Neural crest cell (in vitro differentiated cells): ENCODE measurements at regions not wholly inside any gene's neighbourhood (a gene's known extent, or its start where the extent isn't known, plus 50 kb on each side); places are given as distances from the start of the nearest gene placed in this dataset.

ENCODE experiments used
- DNase-seq: peaks from one replicate; pipeline ENCODE4 v3.0.0; 2021; ENCODE audit warnings: low read depth, mixed read lengths, low spot score
- H3K27ac Mint-ChIP-seq: one replicate; pipeline ENCODE4 v1.8.0; 2021; ENCODE audit warnings: mild to moderate bottlenecking, mixed read lengths; ENCODE audit not compliant: unreplicated experiment
- H3K27me3 Mint-ChIP-seq: 2 replicates; pipeline ENCODE4 v1.8.0; 2021; ENCODE audit warnings: low read depth, mild to moderate bottlenecking, mixed read lengths
- H3K36me3 Mint-ChIP-seq: 2 replicates; pipeline ENCODE4 v1.8.0; 2021; ENCODE audit warnings: low read depth, mild to moderate bottlenecking, mixed read lengths
- H3K4me1 Mint-ChIP-seq: 2 replicates; pipeline ENCODE4 v1.8.0; 2021; ENCODE audit warnings: mixed read lengths
- H3K4me3 Mint-ChIP-seq: one replicate; pipeline ENCODE4 v1.8.0; 2021; ENCODE audit warnings: mild to moderate bottlenecking, mixed read lengths
- H3K9me3 Mint-ChIP-seq: 2 replicates; pipeline ENCODE4 v1.8.0; 2021; ENCODE audit warnings: mixed read lengths
- TF ChIP-seq, protein P1 (sequence below): fragments of 200-600 bp; sonication (generic); conservative IDR thresholded peaks from 2 replicates; pipeline ENCODE4 v1.5.0; 2021; ENCODE audit warnings: antibody characterized with exemption, mild to moderate bottlenecking

DNA sequence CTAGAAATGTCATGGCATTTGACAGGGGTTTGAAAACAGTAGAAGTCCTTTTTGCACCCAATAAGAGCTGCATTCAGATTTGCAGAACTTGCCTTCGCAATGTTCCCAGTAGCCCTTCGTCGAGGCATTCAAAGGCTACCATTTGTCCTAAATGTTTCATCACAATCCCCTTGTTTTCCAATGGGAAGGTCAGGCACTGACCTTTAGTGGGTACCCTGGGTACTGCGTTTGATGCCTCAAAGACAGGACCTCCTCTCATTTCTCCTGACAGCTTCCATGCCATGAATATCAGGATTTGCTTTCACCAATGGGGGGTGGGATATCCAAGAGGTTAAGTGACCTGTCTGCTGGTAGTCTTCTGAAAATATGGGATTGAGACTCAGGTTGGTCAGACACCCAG is 1063.1 kb downstream of the BCL11B start:
- TF ChIP-seq, protein P1, sequence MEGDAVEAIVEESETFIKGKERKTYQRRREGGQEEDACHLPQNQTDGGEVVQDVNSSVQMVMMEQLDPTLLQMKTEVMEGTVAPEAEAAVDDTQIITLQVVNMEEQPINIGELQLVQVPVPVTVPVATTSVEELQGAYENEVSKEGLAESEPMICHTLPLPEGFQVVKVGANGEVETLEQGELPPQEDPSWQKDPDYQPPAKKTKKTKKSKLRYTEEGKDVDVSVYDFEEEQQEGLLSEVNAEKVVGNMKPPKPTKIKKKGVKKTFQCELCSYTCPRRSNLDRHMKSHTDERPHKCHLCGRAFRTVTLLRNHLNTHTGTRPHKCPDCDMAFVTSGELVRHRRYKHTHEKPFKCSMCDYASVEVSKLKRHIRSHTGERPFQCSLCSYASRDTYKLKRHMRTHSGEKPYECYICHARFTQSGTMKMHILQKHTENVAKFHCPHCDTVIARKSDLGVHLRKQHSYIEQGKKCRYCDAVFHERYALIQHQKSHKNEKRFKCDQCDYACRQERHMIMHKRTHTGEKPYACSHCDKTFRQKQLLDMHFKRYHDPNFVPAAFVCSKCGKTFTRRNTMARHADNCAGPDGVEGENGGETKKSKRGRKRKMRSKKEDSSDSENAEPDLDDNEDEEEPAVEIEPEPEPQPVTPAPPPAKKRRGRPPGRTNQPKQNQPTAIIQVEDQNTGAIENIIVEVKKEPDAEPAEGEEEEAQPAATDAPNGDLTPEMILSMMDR: no peak
- no peak for DNase-seq
- no peak overlapping the region for H3K27ac Mint-ChIP-seq
- H3K4me1 Mint-ChIP-seq: peaks cover 13% of the 10 kb centered on the region
- no peaks in the 10 kb centered on the region for H3K9me3 Mint-ChIP-seq
- H3K36me3 Mint-ChIP-seq: no peaks in the 10 kb centered on the region
- H3K27me3 Mint-ChIP-seq: peaks cover 10% of the 10 kb centered on the region
- H3K4me3 Mint-ChIP-seq: no peak overlapping the region

DNA sequence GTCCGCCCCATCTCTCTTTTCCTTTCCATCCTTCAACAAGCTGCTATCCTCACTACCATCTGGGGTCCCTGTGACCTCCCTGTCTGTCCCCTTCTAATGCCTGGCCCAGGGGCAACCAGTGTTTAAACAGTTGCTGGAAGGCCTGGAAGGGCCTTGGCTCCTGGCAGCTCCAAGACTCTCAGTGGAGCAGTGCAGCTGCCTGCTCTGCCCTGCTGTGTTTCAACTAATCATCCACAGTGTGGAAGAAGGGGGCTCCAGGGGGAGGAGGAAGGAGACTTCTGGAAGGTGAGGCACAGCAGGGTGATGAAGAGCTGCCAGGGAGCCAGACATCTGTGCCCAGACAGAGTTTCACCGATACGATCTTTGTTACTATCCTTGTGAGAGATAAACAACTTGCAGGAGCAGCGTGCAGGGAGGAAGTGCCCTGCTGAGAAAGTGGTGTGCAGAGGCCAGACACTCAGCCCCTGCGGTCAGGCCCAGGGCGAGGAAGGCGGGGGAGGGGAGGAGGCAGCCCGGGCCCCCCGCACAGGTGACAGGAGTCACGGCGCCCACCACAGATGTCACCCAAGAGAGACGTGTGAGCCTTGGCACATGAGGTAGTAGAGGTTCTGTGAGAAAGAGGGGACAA is 1061.8 kb downstream of the BCL11B start:
- Mint-ChIP-seq H3K27me3 (peaks cover 12% of the 10 kb centered on the region), H3K27ac (no peak overlapping the region), H3K4me3 (no peak overlapping the region), H3K9me3 (no peaks in the 10 kb centered on the region), H3K4me1 (peaks cover 5% of the 10 kb centered on the region), H3K36me3 (no peaks in the 10 kb centered on the region)
- TF ChIP-seq, protein P1: no peak
- DNase-seq: no peak

DNA sequence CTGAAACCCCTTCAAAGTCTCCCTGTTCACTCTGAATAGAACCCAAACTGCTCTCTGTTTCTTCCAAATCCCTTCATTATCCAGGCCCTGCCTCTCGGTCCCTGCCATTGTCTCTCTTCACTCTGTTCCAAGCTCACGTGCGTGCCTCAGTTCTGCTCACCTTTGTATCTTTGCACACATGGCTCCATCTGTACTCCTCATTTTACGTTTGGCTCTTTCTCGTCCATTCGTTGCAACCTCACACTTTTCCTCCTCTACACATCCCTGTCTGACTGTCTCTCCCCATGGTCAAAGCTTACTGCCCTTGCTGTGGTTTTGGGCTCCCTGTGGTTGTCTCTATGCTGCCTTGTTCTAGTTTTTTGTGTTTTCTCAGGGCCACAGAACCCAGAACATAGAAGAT is 1054.5 kb downstream of the BCL11B start:
- H3K9me3 Mint-ChIP-seq: no peaks in the 10 kb centered on the region

DNA sequence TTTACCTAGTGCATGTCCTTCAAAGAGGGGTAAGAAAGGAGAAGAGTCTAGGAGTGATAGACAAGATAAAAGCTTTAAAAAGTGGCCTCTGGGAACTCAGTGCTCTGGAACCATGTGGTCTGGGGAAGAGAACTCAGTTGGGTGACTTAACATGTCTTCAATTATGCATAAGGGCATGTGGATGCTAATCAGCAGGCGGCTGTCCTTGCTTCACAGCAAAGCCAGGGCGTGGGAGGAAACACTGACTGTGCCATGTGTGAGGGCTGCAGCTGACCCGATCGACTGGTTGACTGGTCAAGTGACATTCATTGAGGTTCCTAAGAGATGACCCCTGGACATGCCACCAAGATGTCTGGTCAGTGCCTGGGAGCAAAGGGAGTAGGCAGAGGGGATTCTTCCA is 1053.8 kb downstream of the BCL11B start:
- Mint-ChIP-seq H3K9me3 (no peaks in the 10 kb centered on the region), H3K36me3 (no peaks in the 10 kb centered on the region), H3K4me1 (no peaks in the 10 kb centered on the region), H3K4me3 (no peak overlapping the region), H3K27me3 (peaks cover 9% of the 10 kb centered on the region), H3K27ac (no peak overlapping the region)
- TF ChIP-seq, protein P1: no peak
- DNase-seq: no peak

More for the DNA sequence above, 1054.5 kb downstream of the BCL11B start:
- DNase-seq: no peak
- H3K4me3 Mint-ChIP-seq: no peak overlapping the region
- H3K27ac Mint-ChIP-seq: no peak overlapping the region
- peaks cover 10% of the 10 kb centered on the region for H3K27me3 Mint-ChIP-seq
- no peaks in the 10 kb centered on the region for H3K36me3 Mint-ChIP-seq
- H3K4me1 Mint-ChIP-seq: no peaks in the 10 kb centered on the region
- TF ChIP-seq, protein P1: no peak

DNA sequence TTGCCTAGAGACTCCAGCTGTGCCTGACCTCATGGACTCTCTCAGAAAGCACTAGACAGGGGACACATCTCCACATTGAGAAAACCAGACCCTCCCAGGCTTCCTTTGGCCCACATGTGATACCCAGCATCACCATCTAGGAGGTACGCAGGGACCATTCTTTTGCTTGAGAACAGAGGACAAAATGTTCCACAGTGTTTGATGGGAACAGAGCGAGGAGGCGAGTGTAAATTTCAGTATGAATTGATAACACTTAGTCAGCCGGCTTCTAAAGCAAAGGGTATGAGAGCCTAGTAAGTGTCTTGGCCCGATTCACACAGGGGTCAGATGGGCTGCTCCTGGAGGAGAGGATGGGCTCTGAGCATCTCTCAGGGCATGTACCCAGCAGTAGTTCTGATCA is 1052.4 kb downstream of the BCL11B start:
- TF ChIP-seq, protein P1: no peak
- H3K36me3 Mint-ChIP-seq: no peaks in the 10 kb centered on the region
- H3K27me3 Mint-ChIP-seq: peaks cover 9% of the 10 kb centered on the region
- H3K4me1 Mint-ChIP-seq: no peaks in the 10 kb centered on the region
- DNase-seq: no peak
- no peaks in the 10 kb centered on the region for H3K9me3 Mint-ChIP-seq
- H3K27ac Mint-ChIP-seq: no peak overlapping the region
- H3K4me3 Mint-ChIP-seq: no peak overlapping the region
